ENCODE measurements at regions not wholly inside any gene's neighbourhood (a gene's known extent, or its start where the extent isn't known, plus 50 kb on each side); places are given as distances from the start of the nearest gene placed in this dataset.

DNA sequence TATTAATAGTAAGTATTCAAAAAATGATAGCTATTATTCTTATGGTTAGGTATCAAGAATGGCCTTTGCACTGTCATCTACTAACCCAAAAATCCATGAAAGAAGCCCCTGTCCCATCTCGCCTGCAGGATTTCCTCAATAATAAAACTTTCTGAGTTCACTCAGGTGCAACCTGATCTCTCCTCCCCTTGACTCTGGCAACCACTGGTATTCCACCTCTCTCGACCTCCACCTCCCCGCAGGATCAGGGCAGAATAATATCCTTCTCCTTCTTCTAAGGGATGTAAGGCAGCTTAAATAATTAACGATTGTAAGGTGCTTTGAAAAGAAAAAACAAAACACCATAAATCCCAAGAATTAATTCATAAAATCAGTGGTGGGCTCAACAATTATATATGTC is 359.3 kb downstream of the PLPP3 start:
- TF ChIP-seq, protein P1, sequence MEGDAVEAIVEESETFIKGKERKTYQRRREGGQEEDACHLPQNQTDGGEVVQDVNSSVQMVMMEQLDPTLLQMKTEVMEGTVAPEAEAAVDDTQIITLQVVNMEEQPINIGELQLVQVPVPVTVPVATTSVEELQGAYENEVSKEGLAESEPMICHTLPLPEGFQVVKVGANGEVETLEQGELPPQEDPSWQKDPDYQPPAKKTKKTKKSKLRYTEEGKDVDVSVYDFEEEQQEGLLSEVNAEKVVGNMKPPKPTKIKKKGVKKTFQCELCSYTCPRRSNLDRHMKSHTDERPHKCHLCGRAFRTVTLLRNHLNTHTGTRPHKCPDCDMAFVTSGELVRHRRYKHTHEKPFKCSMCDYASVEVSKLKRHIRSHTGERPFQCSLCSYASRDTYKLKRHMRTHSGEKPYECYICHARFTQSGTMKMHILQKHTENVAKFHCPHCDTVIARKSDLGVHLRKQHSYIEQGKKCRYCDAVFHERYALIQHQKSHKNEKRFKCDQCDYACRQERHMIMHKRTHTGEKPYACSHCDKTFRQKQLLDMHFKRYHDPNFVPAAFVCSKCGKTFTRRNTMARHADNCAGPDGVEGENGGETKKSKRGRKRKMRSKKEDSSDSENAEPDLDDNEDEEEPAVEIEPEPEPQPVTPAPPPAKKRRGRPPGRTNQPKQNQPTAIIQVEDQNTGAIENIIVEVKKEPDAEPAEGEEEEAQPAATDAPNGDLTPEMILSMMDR (IDR thresholded peaks at IDR 0.05; ENCODE audit: insufficient read depth, low read length), result no peak
- TF ChIP-seq GABPA (IDR thresholded peaks at IDR 0.05; ENCODE audit: low read depth) (no peak), POLR2AphosphoS5 (IDR thresholded peaks at IDR 0.05; ENCODE audit: low read depth) (no peak), SPI1 (IDR thresholded peaks at IDR 0.05; ENCODE audit: borderline replicate concordance, low read depth) (no peak)
- TF ChIP-seq, protein P2, sequence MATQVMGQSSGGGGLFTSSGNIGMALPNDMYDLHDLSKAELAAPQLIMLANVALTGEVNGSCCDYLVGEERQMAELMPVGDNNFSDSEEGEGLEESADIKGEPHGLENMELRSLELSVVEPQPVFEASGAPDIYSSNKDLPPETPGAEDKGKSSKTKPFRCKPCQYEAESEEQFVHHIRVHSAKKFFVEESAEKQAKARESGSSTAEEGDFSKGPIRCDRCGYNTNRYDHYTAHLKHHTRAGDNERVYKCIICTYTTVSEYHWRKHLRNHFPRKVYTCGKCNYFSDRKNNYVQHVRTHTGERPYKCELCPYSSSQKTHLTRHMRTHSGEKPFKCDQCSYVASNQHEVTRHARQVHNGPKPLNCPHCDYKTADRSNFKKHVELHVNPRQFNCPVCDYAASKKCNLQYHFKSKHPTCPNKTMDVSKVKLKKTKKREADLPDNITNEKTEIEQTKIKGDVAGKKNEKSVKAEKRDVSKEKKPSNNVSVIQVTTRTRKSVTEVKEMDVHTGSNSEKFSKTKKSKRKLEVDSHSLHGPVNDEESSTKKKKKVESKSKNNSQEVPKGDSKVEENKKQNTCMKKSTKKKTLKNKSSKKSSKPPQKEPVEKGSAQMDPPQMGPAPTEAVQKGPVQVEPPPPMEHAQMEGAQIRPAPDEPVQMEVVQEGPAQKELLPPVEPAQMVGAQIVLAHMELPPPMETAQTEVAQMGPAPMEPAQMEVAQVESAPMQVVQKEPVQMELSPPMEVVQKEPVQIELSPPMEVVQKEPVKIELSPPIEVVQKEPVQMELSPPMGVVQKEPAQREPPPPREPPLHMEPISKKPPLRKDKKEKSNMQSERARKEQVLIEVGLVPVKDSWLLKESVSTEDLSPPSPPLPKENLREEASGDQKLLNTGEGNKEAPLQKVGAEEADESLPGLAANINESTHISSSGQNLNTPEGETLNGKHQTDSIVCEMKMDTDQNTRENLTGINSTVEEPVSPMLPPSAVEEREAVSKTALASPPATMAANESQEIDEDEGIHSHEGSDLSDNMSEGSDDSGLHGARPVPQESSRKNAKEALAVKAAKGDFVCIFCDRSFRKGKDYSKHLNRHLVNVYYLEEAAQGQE (IDR thresholded peaks at IDR 0.05; ENCODE audit: insufficient replicate concordance, low read depth), result no peak
